ENCODE measurements at regions not wholly inside any gene's neighbourhood (a gene's known extent, or its start where the extent isn't known, plus 50 kb on each side); places are given as distances from the start of the nearest gene placed in this dataset.

- intact Hi-C loops (cut with micrococcal nuclease), result no loop called here
- no peaks in the 10 kb centered on the region for H3K36me3 Mint-ChIP-seq (ENCODE audit: low read depth)
- H3K27me3 Mint-ChIP-seq, result peaks cover 5% of the 10 kb centered on the region
- H3K9me3 Mint-ChIP-seq, result no peaks in the 10 kb centered on the region
- no peak overlapping the region for H3K4me3 Mint-ChIP-seq
- DNase-seq, result no peak
- H3K27ac Mint-ChIP-seq, result no peak overlapping the region
- ChIA-PET POLR2A (no interaction called here), CTCF (interaction anchor here (1.0 to 2.0 kb wide), 4 partner anchors 8 to 145 kb away, joined by 3 to 6 read pairs (median 3); no protein-coding TSS in a partner anchor)
- no peak for TF ChIP-seq CTCF (IDR thresholded peaks at IDR 0.05)
- no peak for ATAC-seq
- H3K4me1 Mint-ChIP-seq (ENCODE audit: low read depth), result no peaks in the 10 kb centered on the region
Measured at GRCh38 chr7:106590209-106590816, 70.6 kb downstream of the CCDC71L start.

DNA sequence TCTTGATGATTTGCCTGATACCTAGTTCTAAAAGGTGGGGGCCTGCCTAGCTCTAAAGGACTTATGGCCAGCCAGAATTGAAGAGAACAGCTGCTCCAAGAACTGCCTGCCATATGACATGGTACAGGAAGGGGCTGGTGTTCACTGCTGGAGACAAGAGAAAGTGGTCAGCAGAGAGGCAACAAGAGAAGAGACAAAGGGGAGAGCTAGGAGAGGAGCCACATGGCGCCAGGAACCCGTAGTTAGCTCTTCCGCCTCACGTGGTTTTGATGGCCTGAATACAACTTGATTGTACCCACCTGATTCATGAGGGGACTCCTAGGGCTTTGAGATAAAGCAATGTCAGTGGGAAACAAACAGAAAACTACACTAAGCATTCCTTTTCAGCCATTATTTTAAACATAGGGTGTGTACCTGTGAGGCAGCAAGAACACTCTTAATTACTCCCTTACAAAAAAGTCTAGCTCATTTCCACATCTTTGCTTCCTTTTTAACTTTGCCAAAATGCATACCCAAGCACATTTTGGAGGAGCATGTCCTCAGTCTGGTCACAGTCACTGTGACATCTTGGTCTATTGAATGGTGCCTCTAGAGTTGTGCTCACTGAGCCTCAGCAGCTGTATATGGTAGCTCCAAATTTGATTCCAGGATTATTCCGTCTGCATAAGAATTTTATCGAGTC lies 71.6 kb downstream of the CCDC71L start:
- intact Hi-C loops (cut with micrococcal nuclease), result no loop called here
- DNase-seq (no peak), ATAC-seq (no peak)
- Mint-ChIP-seq H3K36me3 (ENCODE audit: low read depth) (no peaks in the 10 kb centered on the region), H3K4me3 (no peak overlapping the region), H3K27me3 (peaks cover 5% of the 10 kb centered on the region), H3K27ac (no peak overlapping the region), H3K9me3 (no peaks in the 10 kb centered on the region), H3K4me1 (ENCODE audit: low read depth) (no peaks in the 10 kb centered on the region)
- POLR2A ChIA-PET, result no interaction called here
- CTCF ChIA-PET, result interaction anchor here (1.6 to 1.8 kb wide), 2 partner anchors 9 to 46 kb away, joined by 3 to 8 read pairs; no protein-coding TSS in a partner anchor
- no peak for TF ChIP-seq CTCF (IDR thresholded peaks at IDR 0.05)

DNA sequence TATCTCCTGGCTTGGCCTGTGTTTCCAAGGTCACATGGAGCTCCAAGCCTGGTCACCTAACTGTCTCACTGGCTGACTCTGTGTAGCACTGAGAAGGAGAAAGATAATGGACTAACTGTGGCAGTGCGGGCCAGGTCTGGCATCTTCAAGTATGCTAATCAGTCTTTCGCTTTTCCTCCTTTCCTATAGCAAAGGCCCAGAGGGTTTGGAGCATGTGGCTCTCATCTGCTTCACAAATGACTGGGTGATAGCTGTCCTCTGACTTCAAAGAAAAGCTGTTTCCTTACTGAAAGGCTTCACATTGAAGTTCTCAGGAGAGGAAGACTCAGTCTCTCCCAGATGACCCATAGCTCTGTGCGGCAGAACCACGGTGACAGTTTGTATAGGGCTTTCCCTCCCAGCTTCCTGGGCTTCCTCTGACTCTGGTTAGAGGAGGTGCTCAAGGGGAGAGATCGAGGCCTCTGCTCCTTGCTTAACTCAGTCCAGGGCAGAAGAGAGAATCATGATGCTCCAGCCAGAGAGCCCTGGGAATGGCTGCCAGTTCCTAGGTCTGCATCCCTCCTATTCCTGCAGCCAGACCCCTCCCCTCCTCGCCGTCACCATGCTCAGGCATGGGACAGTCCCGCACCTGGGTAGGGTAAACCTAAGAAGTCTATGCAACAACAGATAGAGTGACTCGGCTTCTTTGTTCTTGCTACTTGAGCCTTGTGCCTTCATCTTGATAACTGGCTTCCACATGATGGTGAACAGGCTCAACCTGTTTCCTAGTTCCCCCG lies 72.3 kb downstream of the CCDC71L start:
- peaks cover 4% of the 10 kb centered on the region for H3K9me3 Mint-ChIP-seq
- no peak for TF ChIP-seq CTCF (IDR thresholded peaks at IDR 0.05)
- peaks cover 5% of the 10 kb centered on the region for H3K27me3 Mint-ChIP-seq

GRCh38 chr7:106584914-106585759 lies 75.8 kb downstream of the CCDC71L start:
- Mint-ChIP-seq H3K4me3 (no peak overlapping the region), H3K4me1 (ENCODE audit: low read depth) (no peaks in the 10 kb centered on the region), H3K36me3 (ENCODE audit: low read depth) (no peaks in the 10 kb centered on the region), H3K9me3 (peaks cover 5% of the 10 kb centered on the region), H3K27ac (no peak overlapping the region), H3K27me3 (peaks cover 5% of the 10 kb centered on the region)
- TF ChIP-seq CTCF (IDR thresholded peaks at IDR 0.05), result no peak
- ChIA-PET POLR2A (no interaction called here), CTCF (no interaction called here)
- DNase-seq, result no peak
- ATAC-seq, result no peak
- intact Hi-C loops (cut with micrococcal nuclease), result no loop called here

More for the DNA sequence above, 72.3 kb downstream of the CCDC71L start:
- DNase-seq (no peak), ATAC-seq (no peak)
- H3K36me3 Mint-ChIP-seq (ENCODE audit: low read depth), result no peaks in the 10 kb centered on the region
- ChIA-PET POLR2A (no interaction called here), CTCF (interaction anchor here (1.8 kb wide), 1 partner anchor 10 kb away, joined by 8 read pairs; no protein-coding TSS in a partner anchor)
- H3K27ac Mint-ChIP-seq, result no peak overlapping the region
- intact Hi-C loops (cut with micrococcal nuclease), result no loop called here
- H3K4me1 Mint-ChIP-seq (ENCODE audit: low read depth), result no peaks in the 10 kb centered on the region
- no peak overlapping the region for H3K4me3 Mint-ChIP-seq

All from activated CD8-positive, alpha-beta T cell treated with anti-CD3 and anti-CD28 coated beads for 36 hours (primary cell).